Gastroesophageal sphincter (tissue), 3 donors: ENCODE measurements at regions not wholly inside any gene's neighbourhood (a gene's known extent, or its start where the extent isn't known, plus 50 kb on each side); places are given as distances from the start of the nearest gene placed in this dataset.

Experiments
- CTCF ChIP-seq, 4 experiments: fragments of 200-600 bp in 2 of 4; fragments of 450-650 bp in 2 of 4; sonication (generic) in 1 of 4; IDR thresholded peaks; one replicate each; pipeline ENCODE4 v1.5.1; 2017 to 2019; ENCODE audit warnings: antibody characterized with exemption in 4 of 4, mild to moderate bottlenecking in 2 of 4, moderate library complexity in 2 of 4
- EP300 ChIP-seq: sonication (generic); formaldehyde crosslinking; IDR thresholded peaks from one replicate; pipeline ENCODE4 v1.6.1; 2017; ENCODE audit warnings: antibody characterized with exemption, mild to moderate bottlenecking

GRCh38 chr22:47616396-47617020 is 854.1 kb downstream of the TBC1D22A start:
- no peak for TF ChIP-seq CTCF (IDR thresholded peaks at IDR 0.05)
- TF ChIP-seq EP300 = no peak
